PC-3 (cell line): ENCODE measurements at regions not wholly inside any gene's neighbourhood (a gene's known extent, or its start where the extent isn't known, plus 50 kb on each side); places are given as distances from the start of the nearest gene placed in this dataset.

Experiments
- ATAC-seq: fragments of 200-7000 bp; cut with Tn5 transposase; 2 replicates; pipeline ENCODE4 v1.9.1; 2020; ENCODE audit warnings: mild to moderate bottlenecking, moderate library complexity
- BruUV-seq: library from RNA; stranded (reverse); fragments of 400-500 nt; replicated peaks from 2 replicates; lab custom pipeline; 2021; lab: Mats Ljungman, UMichigan
- CTCF ChIA-PET: fragments of 300-600 bp; sonication (Branson Sonifier 250); formaldehyde crosslinking; loops from one replicate; lab custom pipeline; 2022; ENCODE audit warnings: antibody characterized with exemption; lab: Charles Lee
- POLR2A ChIA-PET: fragments of 300-600 bp; sonication (Branson Sonifier 250); formaldehyde crosslinking; loops from one replicate; lab custom pipeline; 2022; ENCODE audit warnings: antibody characterized with exemption; ENCODE audit not compliant: unreplicated experiment; lab: Charles Lee
- DNase-seq: peaks from one replicate; pipeline ENCODE4 v3.0.0-alpha.2; 2015
- H2AFZ ChIP-seq: fragments of 300-600 bp; sonication (generic); 2 replicates; pipeline ENCODE4 v1.6.0; 2016; ENCODE audit warnings: antibody characterized with exemption, low read length
- H3F3A ChIP-seq: fragments of 300-600 bp; sonication (generic); one replicate; pipeline ENCODE4 v1.6.0; 2017; ENCODE audit warnings: antibody characterized with exemption, low read length, control low read depth, mild to moderate bottlenecking; ENCODE audit not compliant: unreplicated experiment
- H3K27ac ChIP-seq: fragments of 300-600 bp; sonication (generic); 2 replicates; pipeline ENCODE4 v1.5.1; 2016; ENCODE audit warnings: mild to moderate bottlenecking, low read length
- H3K27me3 ChIP-seq: fragments of 300-600 bp; sonication (generic); 2 replicates; pipeline ENCODE4 v1.6.1; 2016; ENCODE audit warnings: low read length, mixed read lengths
- H3K36me3 ChIP-seq: fragments of 300-600 bp; sonication (generic); 2 replicates; pipeline ENCODE4 v1.6.1; 2016; ENCODE audit warnings: low read depth, mixed run types, low read length, mixed read lengths
- H3K4me1 ChIP-seq: fragments of 300-600 bp; sonication (generic); 2 replicates; pipeline ENCODE4 v1.5.1; 2016; ENCODE audit warnings: low read length; ENCODE audit not compliant: insufficient read depth
- H3K4me2 ChIP-seq: fragments of 300-600 bp; sonication (generic); 2 replicates; pipeline ENCODE4 v1.6.0; 2016; ENCODE audit warnings: low read length
- H3K4me3 ChIP-seq: fragments of 300-600 bp; sonication (generic); 2 replicates; pipeline ENCODE4 v1.5.1; 2016; ENCODE audit warnings: mild to moderate bottlenecking, low read length, mixed read lengths
- H3K79me2 ChIP-seq: fragments of 300-600 bp; sonication (generic); 2 replicates; pipeline ENCODE4 v1.6.1; 2017; ENCODE audit warnings: low read length, mixed read lengths
- H3K9ac ChIP-seq: fragments of 300-600 bp; sonication (generic); 2 replicates; pipeline ENCODE4 v1.6.0; 2016; ENCODE audit warnings: mild to moderate bottlenecking, low read length
- H3K9me2 ChIP-seq: fragments of 300-600 bp; sonication (generic); replicated peaks from 2 replicates; pipeline ENCODE4 v1.6.1; 2016; ENCODE audit warnings: mixed run types, low read length, mixed read lengths
- H3K9me3 ChIP-seq: fragments of 300-600 bp; sonication (generic); 2 replicates; pipeline ENCODE4 v1.6.1; 2016; ENCODE audit warnings: low read length, mixed read lengths
- H4K20me1 ChIP-seq: fragments of 300-600 bp; sonication (generic); 2 replicates; pipeline ENCODE4 v1.6.1; 2016; ENCODE audit warnings: low read length, mixed read lengths
- EZH2 ChIP-seq: fragments of 300-600 bp; sonication (generic); IDR thresholded peaks from one replicate; pipeline ENCODE4 v1.6.1; 2017; ENCODE audit warnings: antibody characterized with exemption, mild to moderate bottlenecking, low read length; ENCODE audit not compliant: unreplicated experiment
- EZH2phosphoT487 ChIP-seq: fragments of 300-600 bp; sonication (generic); IDR thresholded peaks from 2 replicates; pipeline ENCODE4 v1.6.1; 2018; ENCODE audit warnings: mild to moderate bottlenecking, antibody characterized with exemption, low read length, borderline replicate concordance
- intact Hi-C: fragments of 100-400 bp; cut with micrococcal nuclease; formaldehyde crosslinking; loops from 2 replicates; pipeline ENCODE4 v1.9.0; 2023
- TF ChIP-seq, protein P1 (sequence below): fragments of 300-600 bp; sonication (generic); conservative IDR thresholded peaks from 2 replicates; pipeline ENCODE4 v1.5.1; 2017; ENCODE audit warnings: antibody characterized with exemption, low read depth, mild to moderate bottlenecking, low read length

DNA sequence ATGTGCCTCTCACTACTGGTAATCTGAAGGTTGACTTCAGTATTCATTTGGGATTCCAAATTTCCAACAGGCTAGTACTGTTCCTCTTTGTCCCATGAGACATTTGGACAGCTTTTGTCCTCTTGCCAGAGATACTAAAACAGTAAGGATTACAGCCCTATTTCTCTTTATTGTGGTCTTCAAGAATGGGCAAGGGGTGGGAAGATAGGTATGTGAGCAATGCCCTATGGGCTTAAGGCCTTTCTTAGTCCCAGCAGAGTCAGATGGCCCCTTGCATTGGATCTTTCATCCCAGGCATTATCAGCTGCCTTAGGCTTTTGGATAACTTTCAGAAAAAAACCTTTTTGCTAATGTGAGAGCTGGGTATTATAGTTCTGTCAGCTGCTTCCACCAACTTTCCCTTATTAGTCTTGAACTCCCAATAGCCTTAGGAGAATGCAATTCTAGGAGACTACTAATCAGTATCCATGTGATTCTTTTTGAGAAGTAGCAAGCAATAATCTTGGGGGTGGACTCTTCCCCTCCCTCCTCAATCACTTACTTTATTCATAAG is 361.1 kb upstream of the NUDT12 start:
- Histone ChIP-seq H4K20me1 (no peaks in the 10 kb centered on the region), H3K4me2 (no peak overlapping the region), H3K27me3 (no peaks in the 10 kb centered on the region), H2AFZ (no peak overlapping the region), H3F3A (no peaks in the 10 kb centered on the region), H3K79me2 (no peaks in the 10 kb centered on the region), H3K27ac (no peak overlapping the region), H3K4me3 (no peak overlapping the region), H3K9me2 (no peaks in the 10 kb centered on the region), H3K9me3 (no peaks in the 10 kb centered on the region), H3K36me3 (no peaks in the 10 kb centered on the region), H3K9ac (no peak overlapping the region), H3K4me1 (peaks cover 2% of the 10 kb centered on the region; the same call in 1 of the 2 replicates)
- no TSS peak for BruUV-seq
- DNase-seq (no peak), ATAC-seq (no peak)
- POLR2A ChIA-PET, result no interaction called here
- intact Hi-C loops, result no loop called here
- no peak for TF ChIP-seq EZH2
- no peak for TF ChIP-seq EZH2phosphoT487
- TF ChIP-seq, protein P1, sequence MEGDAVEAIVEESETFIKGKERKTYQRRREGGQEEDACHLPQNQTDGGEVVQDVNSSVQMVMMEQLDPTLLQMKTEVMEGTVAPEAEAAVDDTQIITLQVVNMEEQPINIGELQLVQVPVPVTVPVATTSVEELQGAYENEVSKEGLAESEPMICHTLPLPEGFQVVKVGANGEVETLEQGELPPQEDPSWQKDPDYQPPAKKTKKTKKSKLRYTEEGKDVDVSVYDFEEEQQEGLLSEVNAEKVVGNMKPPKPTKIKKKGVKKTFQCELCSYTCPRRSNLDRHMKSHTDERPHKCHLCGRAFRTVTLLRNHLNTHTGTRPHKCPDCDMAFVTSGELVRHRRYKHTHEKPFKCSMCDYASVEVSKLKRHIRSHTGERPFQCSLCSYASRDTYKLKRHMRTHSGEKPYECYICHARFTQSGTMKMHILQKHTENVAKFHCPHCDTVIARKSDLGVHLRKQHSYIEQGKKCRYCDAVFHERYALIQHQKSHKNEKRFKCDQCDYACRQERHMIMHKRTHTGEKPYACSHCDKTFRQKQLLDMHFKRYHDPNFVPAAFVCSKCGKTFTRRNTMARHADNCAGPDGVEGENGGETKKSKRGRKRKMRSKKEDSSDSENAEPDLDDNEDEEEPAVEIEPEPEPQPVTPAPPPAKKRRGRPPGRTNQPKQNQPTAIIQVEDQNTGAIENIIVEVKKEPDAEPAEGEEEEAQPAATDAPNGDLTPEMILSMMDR, result no peak
- CTCF ChIA-PET, result no interaction called here

GRCh38 chr5:103919506-103919905 is 356.9 kb upstream of the NUDT12 start:
- intact Hi-C loops, result loop anchor here (5.0 kb wide), 1 partner anchor 72 kb away; no protein-coding TSS in a partner anchor
- TF ChIP-seq, protein P1, result no peak
- TF ChIP-seq EZH2phosphoT487, result no peak
- TF ChIP-seq EZH2, result no peak
- no peaks in the 10 kb centered on the region for H4K20me1 ChIP-seq
- CTCF ChIA-PET, result no interaction called here
- no peaks in the 10 kb centered on the region for H3K9me2 ChIP-seq
- DNase-seq (no peak), ATAC-seq (no peak)
- no peak overlapping the region for H3K4me3 ChIP-seq
- H2AFZ ChIP-seq, result no peak overlapping the region
- no peak overlapping the region for H3K4me2 ChIP-seq
- H3K27me3 ChIP-seq, result no peaks in the 10 kb centered on the region
- H3K79me2 ChIP-seq, result no peaks in the 10 kb centered on the region
- no peaks in the 10 kb centered on the region for H3K9me3 ChIP-seq
- no TSS peak for BruUV-seq
- H3F3A ChIP-seq, result no peaks in the 10 kb centered on the region
- no peak overlapping the region for H3K9ac ChIP-seq
- no peaks in the 10 kb centered on the region for H3K4me1 ChIP-seq
- H3K27ac ChIP-seq, result no peak overlapping the region
- H3K36me3 ChIP-seq, result no peaks in the 10 kb centered on the region
- POLR2A ChIA-PET, result no interaction called here

GRCh38 chr5:103918668-103919367 is 356.2 kb upstream of the NUDT12 start:
- Histone ChIP-seq H3K27me3 (no peaks in the 10 kb centered on the region), H3F3A (no peaks in the 10 kb centered on the region), H3K9me2 (no peaks in the 10 kb centered on the region), H3K4me2 (no peak overlapping the region), H4K20me1 (no peaks in the 10 kb centered on the region), H3K4me3 (no peak overlapping the region), H3K27ac (no peak overlapping the region), H2AFZ (peak overlapping the region; percentile 29; the same call in 1 of the 2 replicates), H3K36me3 (no peaks in the 10 kb centered on the region), H3K9ac (no peak overlapping the region), H3K79me2 (no peaks in the 10 kb centered on the region), H3K9me3 (no peaks in the 10 kb centered on the region), H3K4me1 (no peaks in the 10 kb centered on the region)
- DNase-seq (no peak), ATAC-seq (peak; percentile 61)
- ChIA-PET CTCF (no interaction called here), POLR2A (interaction anchor here (0.6 kb wide), 1 partner anchor 334 kb away, joined by 4 read pairs; no protein-coding TSS in a partner anchor)
- intact Hi-C loops, result loop anchor here (5.0 kb wide), 1 partner anchor 72 kb away; no protein-coding TSS in a partner anchor
- BruUV-seq, result no TSS peak
- TF ChIP-seq, protein P1, result no peak
- no peak for TF ChIP-seq EZH2
- no peak for TF ChIP-seq EZH2phosphoT487
